Panc1 (cell line): ENCODE measurements at regions not wholly inside any gene's neighbourhood (a gene's known extent, or its start where the extent isn't known, plus 50 kb on each side); places are given as distances from the start of the nearest gene placed in this dataset.

ENCODE experiments used
- ATAC-seq: fragments of 200-7000 bp; cut with Tn5 transposase; 2 replicates; pipeline ENCODE4 v1.9.1; 2020; ENCODE audit warnings: mild to moderate bottlenecking, moderate library complexity
- BruUV-seq: library from RNA; stranded (reverse); fragments of 400-500 nt; replicated peaks from 2 replicates; lab custom pipeline; 2021; lab: Mats Ljungman, UMichigan
- CTCF ChIA-PET: fragments of 300-600 bp; sonication (Branson Sonifier 250); formaldehyde crosslinking; loops from one replicate; lab custom pipeline; 2022; ENCODE audit warnings: antibody characterized with exemption; lab: Charles Lee
- POLR2A ChIA-PET: fragments of 300-600 bp; sonication (Branson Sonifier 250); formaldehyde crosslinking; loops from one replicate; lab custom pipeline; 2022; ENCODE audit warnings: antibody characterized with exemption; lab: Charles Lee
- DNase-seq: peaks from one replicate; pipeline ENCODE4 v3.0.0-alpha.2; 2010; ENCODE audit warnings: low read depth, low spot score
- H3K27ac ChIP-seq: 2 replicates; pipeline ENCODE4 v1.5.1; 2011; ENCODE audit warnings: mild to moderate bottlenecking, low read length, inconsistent platforms
- H3K27me3 ChIP-seq: fragments of 200-500 bp; sonication (Bioruptor generic); 2 replicates; pipeline ENCODE4 v1.6.0; 2014; ENCODE audit warnings: low read length, inconsistent platforms; ENCODE audit not compliant: control insufficient read depth, insufficient read depth
- H3K36me3 ChIP-seq: fragments of 200-500 bp; sonication (Bioruptor generic); 2 replicates; pipeline ENCODE4 v1.5.1; 2014; ENCODE audit warnings: inconsistent platforms, mild to moderate bottlenecking, low read length, moderate library complexity; ENCODE audit not compliant: control insufficient read depth, insufficient read depth
- H3K4me1 ChIP-seq: 2 replicates; pipeline ENCODE4 v1.5.1; 2011; ENCODE audit warnings: inconsistent platforms, mild to moderate bottlenecking, low read length, moderate library complexity; ENCODE audit not compliant: control insufficient read depth, insufficient read depth
- H3K4me3 ChIP-seq, 2 experiments: 2 replicates each; pipeline ENCODE4 v1.5.1; 2011 to 2012; ENCODE audit warnings: low read depth in 2 of 2, low read length in 2 of 2, mild to moderate bottlenecking in 2 of 2, inconsistent platforms in 1 of 2, moderate library complexity in 1 of 2
- H3K9me3 ChIP-seq: fragments of 200-500 bp; sonication (Bioruptor generic); 2 replicates; pipeline ENCODE4 v1.5.1; 2014; ENCODE audit warnings: low read depth, mild to moderate bottlenecking, inconsistent platforms, low read length, moderate library complexity; ENCODE audit not compliant: control insufficient read depth, insufficient read depth
- CTCF ChIP-seq: fragments of 450-650 bp; IDR thresholded peaks from 2 replicates; pipeline ENCODE4 v1.5.1; 2017; ENCODE audit warnings: mild to moderate bottlenecking
- POLR2AphosphoS5 ChIP-seq: IDR thresholded peaks from 2 replicates; pipeline ENCODE4 v1.6.1; 2012; ENCODE audit warnings: mild to moderate bottlenecking, low read depth, low read length, moderate library complexity
- SIN3A ChIP-seq: IDR thresholded peaks from 2 replicates; pipeline ENCODE4 v1.6.1; 2012; ENCODE audit warnings: low read depth, mild to moderate bottlenecking, low read length, moderate library complexity, borderline replicate concordance; ENCODE audit not compliant: insufficient read depth
- TCF7L2 ChIP-seq: IDR thresholded peaks from 2 replicates; pipeline ENCODE4 v1.6.1; 2011; ENCODE audit warnings: mild to moderate bottlenecking, low read depth, low read length, inconsistent platforms
- in situ Hi-C: cut with HindIII; loops from 2 replicates; pipeline ENCODE4 v1.10.0; 2016; ENCODE audit warnings: low sequenced_read_pairs, low pct_unique_long_range_greater_than_20kb
- intact Hi-C: fragments of 100-400 bp; cut with micrococcal nuclease; formaldehyde crosslinking; loops from one replicate; pipeline ENCODE4 v1.10.0; 2022; ENCODE audit not compliant: unreplicated experiment
- TF ChIP-seq, protein P1 (sequence below), 2 experiments: IDR thresholded peaks; 2 replicates each; pipeline ENCODE4 v1.6.1; 2011 to 2012; ENCODE audit warnings: low read depth in 2 of 2, control low read depth in 1 of 2, low read length in 1 of 2, mild to moderate bottlenecking in 1 of 2, moderate library complexity in 1 of 2; ENCODE audit not compliant: insufficient read depth in 1 of 2

DNA sequence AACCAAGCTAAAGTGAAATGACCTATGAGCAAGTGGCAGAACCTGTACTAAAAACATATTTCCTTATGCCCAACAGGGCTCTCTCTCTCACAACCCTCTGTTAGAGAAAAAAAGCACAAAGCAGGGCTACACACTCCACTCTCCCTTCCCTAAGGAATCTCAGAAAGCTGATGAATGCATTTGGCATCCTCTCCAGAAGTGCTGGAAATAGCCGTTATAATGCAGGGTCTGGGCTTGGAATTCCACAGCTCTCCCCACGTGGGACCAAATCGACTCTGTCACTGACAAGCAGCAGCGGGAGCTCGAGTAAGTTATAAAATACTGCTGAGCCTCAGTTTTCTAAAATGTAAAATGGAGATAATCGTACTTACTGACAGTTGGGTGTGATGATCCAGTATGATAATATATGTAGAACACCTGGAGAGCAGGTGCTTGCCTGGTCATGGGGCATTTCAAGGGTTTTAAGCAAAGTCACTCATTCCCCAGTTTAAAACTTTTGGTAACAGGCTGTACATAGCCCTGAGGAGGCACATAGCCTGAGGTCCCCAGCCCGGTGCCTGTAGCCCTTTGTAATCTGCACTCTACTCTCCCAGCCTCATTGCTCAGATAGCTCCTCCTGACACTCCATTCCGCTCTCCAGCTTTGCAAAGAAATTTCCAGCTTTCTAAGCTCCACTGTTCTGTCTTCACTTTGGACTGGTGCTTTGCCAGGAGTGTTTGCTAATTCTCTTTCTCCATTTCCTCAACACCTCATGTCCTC, 175.6 kb upstream of the DAB1 start:
- TF ChIP-seq SIN3A (no peak), CTCF (no peak), POLR2AphosphoS5 (no peak), TCF7L2 (no peak)
- TF ChIP-seq, protein P1, sequence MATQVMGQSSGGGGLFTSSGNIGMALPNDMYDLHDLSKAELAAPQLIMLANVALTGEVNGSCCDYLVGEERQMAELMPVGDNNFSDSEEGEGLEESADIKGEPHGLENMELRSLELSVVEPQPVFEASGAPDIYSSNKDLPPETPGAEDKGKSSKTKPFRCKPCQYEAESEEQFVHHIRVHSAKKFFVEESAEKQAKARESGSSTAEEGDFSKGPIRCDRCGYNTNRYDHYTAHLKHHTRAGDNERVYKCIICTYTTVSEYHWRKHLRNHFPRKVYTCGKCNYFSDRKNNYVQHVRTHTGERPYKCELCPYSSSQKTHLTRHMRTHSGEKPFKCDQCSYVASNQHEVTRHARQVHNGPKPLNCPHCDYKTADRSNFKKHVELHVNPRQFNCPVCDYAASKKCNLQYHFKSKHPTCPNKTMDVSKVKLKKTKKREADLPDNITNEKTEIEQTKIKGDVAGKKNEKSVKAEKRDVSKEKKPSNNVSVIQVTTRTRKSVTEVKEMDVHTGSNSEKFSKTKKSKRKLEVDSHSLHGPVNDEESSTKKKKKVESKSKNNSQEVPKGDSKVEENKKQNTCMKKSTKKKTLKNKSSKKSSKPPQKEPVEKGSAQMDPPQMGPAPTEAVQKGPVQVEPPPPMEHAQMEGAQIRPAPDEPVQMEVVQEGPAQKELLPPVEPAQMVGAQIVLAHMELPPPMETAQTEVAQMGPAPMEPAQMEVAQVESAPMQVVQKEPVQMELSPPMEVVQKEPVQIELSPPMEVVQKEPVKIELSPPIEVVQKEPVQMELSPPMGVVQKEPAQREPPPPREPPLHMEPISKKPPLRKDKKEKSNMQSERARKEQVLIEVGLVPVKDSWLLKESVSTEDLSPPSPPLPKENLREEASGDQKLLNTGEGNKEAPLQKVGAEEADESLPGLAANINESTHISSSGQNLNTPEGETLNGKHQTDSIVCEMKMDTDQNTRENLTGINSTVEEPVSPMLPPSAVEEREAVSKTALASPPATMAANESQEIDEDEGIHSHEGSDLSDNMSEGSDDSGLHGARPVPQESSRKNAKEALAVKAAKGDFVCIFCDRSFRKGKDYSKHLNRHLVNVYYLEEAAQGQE (IDR thresholded peaks at IDR 0.05; ENCODE audit: insufficient read depth in 1 of 2, low read depth in 2 of 2, low read length in 1 of 2) = no peak
- Histone ChIP-seq H3K27ac (no peak overlapping the region), H3K36me3 (no peaks in the 10 kb centered on the region), H3K9me3 (no peaks in the 10 kb centered on the region), H3K27me3 (no peaks in the 10 kb centered on the region), H3K4me3 (no peak overlapping the region), H3K4me1 (no peaks in the 10 kb centered on the region)
- CTCF ChIA-PET = no interaction called here
- DNase-seq (no peak), ATAC-seq (no peak)
- in situ Hi-C loops (no loop called here), intact Hi-C loops (no loop called here)
- no TSS peak for BruUV-seq
- POLR2A ChIA-PET = interaction anchor here (0.7 kb wide), 1 partner anchor 1851 kb away, joined by 3 read pairs; no protein-coding TSS in a partner anchor

GRCh38 chr1:57597036-57597435, 173.2 kb upstream of the DAB1 start:
- Histone ChIP-seq H3K27me3 (no peaks in the 10 kb centered on the region), H3K36me3 (no peaks in the 10 kb centered on the region), H3K4me1 (no peaks in the 10 kb centered on the region), H3K27ac (no peak overlapping the region), H3K4me3 (no peak overlapping the region), H3K9me3 (no peaks in the 10 kb centered on the region)
- in situ Hi-C loops (no loop called here), intact Hi-C loops (no loop called here)
- BruUV-seq = no TSS peak
- POLR2A ChIA-PET = no interaction called here
- DNase-seq = no peak
- no peak for ATAC-seq
- TF ChIP-seq SIN3A (no peak), TCF7L2 (no peak), CTCF (no peak), POLR2AphosphoS5 (no peak)
- TF ChIP-seq, protein P1 (IDR thresholded peaks at IDR 0.05; ENCODE audit: insufficient read depth in 1 of 2, low read depth in 2 of 2, low read length in 1 of 2) = no peak
- CTCF ChIA-PET = no interaction called here
